ENCODE measurements at regions not wholly inside any gene's neighbourhood (a gene's known extent, or its start where the extent isn't known, plus 50 kb on each side); places are given as distances from the start of the nearest gene placed in this dataset.
A peak's percentile ranks its signal among the peaks of the same experiment; 100 is the strongest.
"Not testable (repeated sequence)": the region's sequence is repeated elsewhere in the genome, so short reads cannot be mapped to it uniquely, and the experiment has no call there.

- DNase-seq, result no peak
Observed at GRCh38 chr4:165548702-165549101, 169.9 kb downstream of the CPE start.

GRCh38 chr4:165553221-165553810 is 174.5 kb downstream of the CPE start:
- DNase-seq, result peak; percentile 58

GRCh38 chr4:165555302-165555701 is 176.5 kb downstream of the CPE start:
- DNase-seq, result no peak

- DNase-seq, result no peak
Observed at GRCh38 chr4:165556383-165556782, 177.6 kb downstream of the CPE start.

- DNase-seq, result no peak
Observed at GRCh38 chr4:165560941-165561340, 182.1 kb downstream of the CPE start.

GRCh38 chr4:165563851-165564250 is 185.0 kb downstream of the CPE start:
- no peak for DNase-seq

GRCh38 chr4:165569031-165569430 is 190.2 kb downstream of the CPE start:
- DNase-seq, result no peak

GRCh38 chr4:165571476-165571875 is 192.7 kb downstream of the CPE start:
- not testable (repeated sequence) for DNase-seq

GRCh38 chr4:165580351-165580905 is 201.6 kb downstream of the CPE start:
- DNase-seq, result no peak

GRCh38 chr4:165583341-165583740 is 204.5 kb downstream of the CPE start:
- DNase-seq, result no peak

- DNase-seq, result no peak
Observed at GRCh38 chr4:165584916-165585315, 206.1 kb downstream of the CPE start.

GRCh38 chr4:165588534-165589315 is 209.9 kb downstream of the CPE start:
- no peak for DNase-seq

- no peak for DNase-seq
Observed at GRCh38 chr4:165592386-165592785, 213.6 kb downstream of the CPE start.

- no peak for DNase-seq
Observed at GRCh38 chr4:165597581-165598480, 219.0 kb downstream of the CPE start.

- DNase-seq, result no peak
Observed at GRCh38 chr4:165600959-165601683, 222.3 kb downstream of the CPE start.

- DNase-seq, result no peak
Observed at GRCh38 chr4:165602621-165603020, 223.8 kb downstream of the CPE start.

- DNase-seq, result no peak
Observed at GRCh38 chr4:165604181-165604580, 225.4 kb downstream of the CPE start.

- no peak for DNase-seq
Observed at GRCh38 chr4:165605811-165606210, 227.0 kb downstream of the CPE start.

- no peak for DNase-seq
Observed at GRCh38 chr4:165606465-165607205, 227.8 kb downstream of the CPE start.

GRCh38 chr4:165609653-165610052 is 230.8 kb downstream of the CPE start:
- DNase-seq, result no peak

- no peak for DNase-seq
Observed at GRCh38 chr4:165610679-165611437, 232.1 kb downstream of the CPE start.

All from right hindlimb (tissue), 1 donor.